Breast epithelium (tissue), 3 donors: ENCODE measurements at regions not wholly inside any gene's neighbourhood (a gene's known extent, or its start where the extent isn't known, plus 50 kb on each side); places are given as distances from the start of the nearest gene placed in this dataset.

Experiments used
- CTCF ChIP-seq, 3 donors: fragments of 450-650 bp; IDR thresholded peaks; one replicate each; pipeline ENCODE4 v1.5.1; 2016 to 2017; ENCODE audit warnings: antibody characterized with exemption in 3 of 3, mild to moderate bottlenecking in 3 of 3, moderate library complexity in 3 of 3
- POLR2A ChIP-seq: fragments of 450-650 bp; IDR thresholded peaks from one replicate; pipeline ENCODE4 v1.6.1; 2016; ENCODE audit warnings: antibody characterized with exemption, mild to moderate bottlenecking, moderate library complexity

- TF ChIP-seq CTCF (IDR thresholded peaks at IDR 0.05) (no peak), POLR2A (no peak)
Measured at GRCh38 chr9:134545215-134545542, 96.4 kb upstream of the COL5A1 start.
